ENCODE measurements at regions not wholly inside any gene's neighbourhood (a gene's known extent, or its start where the extent isn't known, plus 50 kb on each side); places are given as distances from the start of the nearest gene placed in this dataset.
"Not testable (repeated sequence)": the region's sequence is repeated elsewhere in the genome, so short reads cannot be mapped to it uniquely, and the experiment has no call there.

DNA sequence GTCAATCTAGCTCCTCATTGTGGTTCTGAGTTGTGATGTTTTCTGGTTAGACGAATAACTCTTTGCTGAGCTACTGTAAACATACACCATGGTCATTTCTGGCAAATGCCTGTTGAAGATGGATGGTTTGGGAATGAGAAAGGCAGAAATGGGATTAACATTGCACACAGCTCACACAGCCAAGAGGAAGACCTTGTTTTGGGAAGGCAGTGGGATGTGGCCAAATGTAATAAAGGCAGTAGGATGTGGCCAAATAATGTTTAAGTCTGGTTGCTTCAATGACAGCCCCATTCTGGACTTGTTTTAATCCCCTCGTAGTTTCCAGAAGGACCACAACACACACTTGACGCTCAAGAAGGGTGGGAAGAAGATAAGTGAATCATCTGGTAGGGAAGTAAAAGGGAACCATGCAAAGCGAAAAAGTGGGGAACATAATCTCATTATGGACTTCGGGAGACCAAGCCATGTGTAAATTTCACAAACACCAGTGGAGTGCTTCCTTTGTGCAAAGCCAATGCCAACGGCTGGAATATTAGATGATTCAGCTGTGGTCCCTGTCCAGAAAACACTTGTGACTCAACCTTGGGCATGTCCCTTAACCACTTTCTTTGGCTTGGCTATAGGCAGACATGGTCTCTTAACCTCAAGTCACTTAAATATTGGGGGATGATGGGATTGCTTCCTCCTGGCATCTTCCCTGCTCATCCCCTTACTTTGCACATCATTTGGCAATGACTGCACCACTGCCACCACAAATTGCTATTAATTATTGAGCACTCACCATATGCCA lies 284.4 kb upstream of the CRY1 start:
- H3K27ac ChIP-seq, result no peak overlapping the region
- H3K27me3 ChIP-seq, result no peaks in the 10 kb centered on the region
- DNase-seq (no peak), ATAC-seq (no peak)
- H3K4me3 ChIP-seq, result no peak overlapping the region
- intact Hi-C loops (cut with DNase I), result no loop called here
- H3K9me3 ChIP-seq, result no peaks in the 10 kb centered on the region
- peaks cover 0 to 19% of the 10 kb centered on the region in 2 donors for H3K4me1 ChIP-seq
- no peak for TF ChIP-seq CTCF (IDR thresholded peaks at IDR 0.05)
- H3K36me3 ChIP-seq, result no peaks in the 10 kb centered on the region

DNA sequence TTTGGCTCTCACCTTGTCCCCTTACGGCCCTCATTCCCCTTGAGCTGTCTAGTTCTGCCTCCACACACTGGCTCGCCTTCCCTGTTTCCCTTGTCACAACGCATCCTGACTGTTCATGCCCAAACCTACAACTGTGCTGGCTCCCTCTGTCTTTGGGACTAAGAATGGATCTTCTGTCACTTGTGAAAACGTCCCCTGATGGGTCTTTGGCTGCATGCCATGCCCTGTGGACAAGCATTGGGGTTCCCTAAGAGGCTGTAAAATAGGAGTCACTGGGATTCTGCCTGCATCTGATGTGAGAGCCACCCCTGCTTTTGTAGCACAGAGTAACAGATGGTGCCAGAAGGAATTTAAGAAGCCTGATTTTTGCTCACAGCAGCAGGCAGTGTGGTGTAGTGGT lies 285.3 kb upstream of the CRY1 start:
- no peak for ATAC-seq
- intact Hi-C loops (cut with DNase I), result no loop called here
- no peak for DNase-seq
- Histone ChIP-seq H3K27me3 (no peaks in the 10 kb centered on the region), H3K4me1 (peaks cover 0 to 11% of the 10 kb centered on the region in 2 donors), H3K9me3 (no peaks in the 10 kb centered on the region), H3K27ac (no peak overlapping the region), H3K36me3 (no peaks in the 10 kb centered on the region), H3K4me3 (no peak overlapping the region)
- TF ChIP-seq CTCF (IDR thresholded peaks at IDR 0.05), result no peak

DNA sequence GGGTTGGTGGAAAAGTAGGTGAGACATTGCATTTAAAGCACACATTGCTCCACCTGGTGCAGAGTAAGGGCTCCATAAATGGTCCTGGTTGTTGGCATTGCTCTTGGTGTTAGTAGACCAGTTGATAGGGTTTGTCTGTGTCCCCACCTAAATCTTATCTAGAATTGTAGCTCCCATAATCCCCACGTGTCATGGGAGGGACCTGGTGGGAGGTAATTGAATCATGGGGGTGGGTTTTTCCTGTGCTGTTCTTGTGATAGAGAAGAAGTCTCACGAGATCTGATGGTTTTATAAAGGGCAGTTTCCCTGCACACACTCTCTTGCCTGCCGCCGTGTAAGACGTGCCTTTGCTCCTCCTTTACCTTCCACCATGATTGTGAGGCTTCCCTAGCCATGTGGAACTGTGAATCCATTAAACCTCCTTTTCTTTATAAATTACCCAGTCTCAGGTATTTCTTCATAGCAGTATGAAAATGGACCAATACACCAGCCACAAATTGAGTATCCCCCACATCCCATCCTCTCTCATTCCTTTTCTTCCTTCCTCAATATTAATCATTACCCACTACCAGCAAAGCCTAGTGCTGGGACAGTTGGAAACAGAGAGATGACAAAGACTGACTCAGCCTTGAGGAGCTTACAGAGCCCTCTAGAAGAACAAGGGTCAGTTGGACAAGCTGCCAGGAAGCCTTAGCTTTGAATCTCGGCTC lies 285.9 kb upstream of the CRY1 start:
- DNase-seq; H3K27me3 ChIP-seq; H3K4me3 ChIP-seq; H3K9me3 ChIP-seq; H3K4me1 ChIP-seq; intact Hi-C loops (cut with DNase I); H3K27ac ChIP-seq; ATAC-seq; H3K36me3 ChIP-seq: not testable (repeated sequence)

DNA sequence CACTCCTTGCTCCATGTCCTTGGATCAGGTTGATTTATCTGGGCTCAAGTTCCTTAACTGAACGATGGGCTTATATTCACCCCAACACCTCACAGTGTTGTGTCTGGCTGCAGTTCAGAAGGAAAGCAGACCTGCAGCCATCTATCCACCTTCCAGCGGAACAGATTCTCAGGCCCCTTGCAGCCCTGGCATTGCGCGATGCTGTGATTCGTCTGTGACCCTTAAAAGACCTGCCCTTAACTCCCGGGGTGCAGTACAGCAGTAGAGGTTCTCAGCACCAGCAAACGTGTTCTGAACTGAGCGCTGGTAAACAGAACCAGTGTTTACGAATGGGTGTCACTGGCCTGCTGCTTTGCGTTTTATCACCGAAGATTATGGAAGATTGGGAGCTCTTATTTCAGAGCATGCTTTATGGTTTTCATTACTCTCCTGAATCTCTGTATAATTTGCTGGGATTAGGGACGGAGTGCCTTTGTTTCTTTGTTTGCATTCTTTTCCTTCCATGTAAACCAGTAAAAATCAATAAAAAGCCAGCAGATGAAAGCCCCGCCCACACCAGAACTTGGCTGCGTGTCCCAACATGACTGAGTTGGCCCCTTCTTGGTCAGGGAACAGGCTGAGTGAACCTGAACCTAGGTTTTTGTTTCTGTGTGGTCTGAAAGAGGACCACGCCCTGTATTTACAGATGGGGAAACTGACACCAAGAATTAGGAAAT lies 286.7 kb upstream of the CRY1 start:
- H3K4me3 ChIP-seq, result no peak overlapping the region
- intact Hi-C loops (cut with DNase I), result no loop called here
- TF ChIP-seq CTCF (IDR thresholded peaks at IDR 0.05), result no peak
- no peaks in the 10 kb centered on the region for H3K9me3 ChIP-seq
- no peaks in the 10 kb centered on the region for H3K4me1 ChIP-seq
- no peak for ATAC-seq
- H3K27me3 ChIP-seq, result no peaks in the 10 kb centered on the region
- DNase-seq, result no peak
- no peak overlapping the region for H3K27ac ChIP-seq
- H3K36me3 ChIP-seq, result no peaks in the 10 kb centered on the region

GRCh38 chr12:107384645-107385044 lies 291.3 kb upstream of the CRY1 start:
- Histone ChIP-seq H3K4me1 (no peaks in the 10 kb centered on the region), H3K9me3 (peaks cover 0 to 5% of the 10 kb centered on the region in 2 donors), H3K36me3 (no peaks in the 10 kb centered on the region), H3K27me3 (no peaks in the 10 kb centered on the region), H3K27ac (no peak overlapping the region), H3K4me3 (no peak overlapping the region)
- no peak for ATAC-seq
- no peak for TF ChIP-seq CTCF (IDR thresholded peaks at IDR 0.05)
- no peak for DNase-seq
- intact Hi-C loops (cut with DNase I), result no loop called here

Data from left lung (tissue), 4 donors.